ENCODE measurements at regions not wholly inside any gene's neighbourhood (a gene's known extent, or its start where the extent isn't known, plus 50 kb on each side); places are given as distances from the start of the nearest gene placed in this dataset.

DNA sequence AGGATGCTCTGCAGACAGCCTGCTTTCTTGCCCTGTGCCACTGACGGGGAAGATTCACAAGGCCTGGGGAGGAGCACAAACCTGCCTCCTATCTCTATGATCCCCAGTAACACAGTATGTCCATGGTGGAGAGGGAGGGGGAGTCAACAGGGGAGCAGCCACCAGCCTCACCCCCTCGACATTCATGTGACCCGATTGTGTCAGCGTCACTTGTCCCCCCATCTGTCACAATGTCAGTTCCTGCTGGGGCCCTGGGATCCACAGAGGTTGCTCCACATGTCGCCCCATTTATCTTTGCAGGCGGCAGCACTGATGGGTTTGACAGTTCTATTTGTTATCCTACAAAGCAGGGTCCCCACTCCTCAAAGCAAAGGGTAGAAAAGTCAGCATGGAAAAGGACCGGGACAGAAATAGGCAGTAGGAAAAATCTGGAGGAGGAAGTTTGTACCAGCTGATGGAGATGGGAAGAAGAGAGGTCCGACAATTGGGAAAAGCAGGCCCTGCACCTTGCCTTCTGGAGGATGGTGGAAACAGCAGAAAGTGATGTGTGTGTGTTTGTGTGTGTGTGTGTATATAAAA is 130.9 kb downstream of the SEC16B start:
- TF ChIP-seq, protein P1, sequence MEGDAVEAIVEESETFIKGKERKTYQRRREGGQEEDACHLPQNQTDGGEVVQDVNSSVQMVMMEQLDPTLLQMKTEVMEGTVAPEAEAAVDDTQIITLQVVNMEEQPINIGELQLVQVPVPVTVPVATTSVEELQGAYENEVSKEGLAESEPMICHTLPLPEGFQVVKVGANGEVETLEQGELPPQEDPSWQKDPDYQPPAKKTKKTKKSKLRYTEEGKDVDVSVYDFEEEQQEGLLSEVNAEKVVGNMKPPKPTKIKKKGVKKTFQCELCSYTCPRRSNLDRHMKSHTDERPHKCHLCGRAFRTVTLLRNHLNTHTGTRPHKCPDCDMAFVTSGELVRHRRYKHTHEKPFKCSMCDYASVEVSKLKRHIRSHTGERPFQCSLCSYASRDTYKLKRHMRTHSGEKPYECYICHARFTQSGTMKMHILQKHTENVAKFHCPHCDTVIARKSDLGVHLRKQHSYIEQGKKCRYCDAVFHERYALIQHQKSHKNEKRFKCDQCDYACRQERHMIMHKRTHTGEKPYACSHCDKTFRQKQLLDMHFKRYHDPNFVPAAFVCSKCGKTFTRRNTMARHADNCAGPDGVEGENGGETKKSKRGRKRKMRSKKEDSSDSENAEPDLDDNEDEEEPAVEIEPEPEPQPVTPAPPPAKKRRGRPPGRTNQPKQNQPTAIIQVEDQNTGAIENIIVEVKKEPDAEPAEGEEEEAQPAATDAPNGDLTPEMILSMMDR (IDR thresholded peaks at IDR 0.05) = no peak

DNA sequence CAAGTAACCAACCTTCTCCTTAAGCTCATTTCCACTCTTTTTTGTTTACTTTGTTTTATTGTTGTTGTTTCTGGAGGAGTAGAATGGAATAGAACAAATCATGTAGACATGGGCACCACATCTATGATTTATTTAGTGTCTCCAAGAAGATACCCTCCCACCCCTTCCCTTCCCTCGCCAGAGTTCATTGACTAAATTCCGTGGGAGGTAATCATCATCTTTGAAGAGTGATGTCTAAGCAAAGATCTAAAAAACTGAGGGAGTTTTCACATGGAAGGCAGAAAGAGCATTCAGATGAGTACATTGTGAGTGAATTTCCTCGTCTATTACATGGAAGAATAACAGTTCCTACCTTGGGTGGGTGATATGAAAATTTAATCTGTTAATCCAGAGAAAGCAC is 136.2 kb downstream of the SEC16B start:
- TF ChIP-seq, protein P1 (IDR thresholded peaks at IDR 0.05) = no peak

DNA sequence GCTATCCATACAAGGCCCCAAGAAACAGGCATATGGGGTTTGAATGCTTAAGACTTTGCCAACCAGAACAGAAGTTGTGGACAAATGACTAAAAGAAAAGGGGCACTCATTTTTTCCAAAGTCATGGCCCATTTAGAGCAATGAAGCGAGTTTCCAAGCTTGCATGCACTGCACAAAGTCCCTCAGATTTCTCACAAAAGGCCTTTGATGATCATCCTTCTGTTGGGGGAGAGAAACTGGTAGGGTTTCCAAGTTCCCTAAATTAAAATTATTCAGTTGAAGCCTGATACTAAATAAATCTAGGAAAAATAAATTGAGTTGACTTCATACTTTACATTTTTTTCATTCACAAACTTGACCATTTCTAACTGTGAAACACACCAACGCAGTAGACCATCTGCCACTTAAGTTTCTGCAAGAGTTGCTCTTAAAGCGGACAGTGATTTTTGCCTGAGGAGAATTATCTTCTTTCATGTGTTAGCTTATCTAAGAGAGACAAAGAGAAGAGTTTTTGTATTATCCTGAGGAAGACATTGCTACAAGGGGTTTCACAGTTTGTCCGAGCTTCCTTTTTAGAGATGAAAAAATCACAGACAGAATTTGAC is 139.2 kb downstream of the SEC16B start:
- TF ChIP-seq, protein P1 (IDR thresholded peaks at IDR 0.05) = no peak

DNA sequence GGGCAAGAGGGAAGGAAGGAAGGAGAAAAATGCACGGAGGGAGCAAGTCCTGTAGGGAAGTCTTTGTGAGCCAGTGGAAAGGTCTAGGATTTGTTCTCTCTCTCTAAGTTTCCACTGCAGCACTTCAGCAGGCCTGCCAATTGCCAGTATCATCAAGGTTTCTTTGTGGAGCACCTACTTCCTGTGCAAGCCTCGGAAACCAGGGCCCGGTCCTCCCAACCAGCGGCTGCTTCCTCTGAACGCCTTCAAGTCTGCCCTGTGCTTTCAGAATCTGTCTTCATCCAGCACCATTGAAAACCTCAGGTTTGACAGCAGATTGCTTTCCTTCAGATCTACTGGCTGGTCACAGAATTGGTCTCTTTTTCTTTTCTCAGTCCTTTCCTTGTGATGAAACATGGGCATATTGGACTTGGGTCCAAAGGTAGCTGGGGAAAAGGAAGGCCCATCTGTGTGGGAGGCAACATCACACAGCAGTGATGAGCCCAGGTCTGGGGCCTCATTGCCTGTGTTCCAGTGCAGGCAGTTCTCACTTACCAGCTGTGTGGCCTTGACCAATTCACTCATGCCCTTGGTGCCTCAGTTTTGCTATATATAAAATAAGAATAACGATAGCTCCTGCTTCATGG is 144.5 kb downstream of the SEC16B start:
- TF ChIP-seq, protein P1 (IDR thresholded peaks at IDR 0.05) = no peak

DNA sequence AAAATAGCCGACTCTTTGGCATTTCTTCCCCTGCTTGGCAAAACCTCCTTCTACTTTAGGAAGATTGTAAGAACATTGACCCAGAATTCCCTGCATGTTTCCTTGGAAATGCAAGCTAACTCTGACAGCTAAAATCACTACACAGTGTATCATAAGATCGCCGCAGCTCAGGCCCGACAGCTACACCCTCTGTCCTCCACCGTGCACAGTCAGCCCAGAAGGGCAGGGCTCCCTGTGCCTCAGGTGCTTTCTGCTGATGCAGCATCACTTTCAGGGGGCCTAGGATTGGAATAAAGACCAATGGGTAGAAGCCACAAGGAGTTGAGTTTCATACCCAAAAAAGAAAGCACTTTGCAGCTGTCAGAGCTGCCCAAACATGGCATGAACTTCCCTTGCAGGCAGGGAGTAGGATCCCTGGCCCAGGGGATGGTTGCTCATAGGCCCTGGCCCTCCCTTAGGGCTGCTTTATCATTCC is 145.3 kb downstream of the SEC16B start:
- TF ChIP-seq, protein P1 (IDR thresholded peaks at IDR 0.05) = no peak

DNA sequence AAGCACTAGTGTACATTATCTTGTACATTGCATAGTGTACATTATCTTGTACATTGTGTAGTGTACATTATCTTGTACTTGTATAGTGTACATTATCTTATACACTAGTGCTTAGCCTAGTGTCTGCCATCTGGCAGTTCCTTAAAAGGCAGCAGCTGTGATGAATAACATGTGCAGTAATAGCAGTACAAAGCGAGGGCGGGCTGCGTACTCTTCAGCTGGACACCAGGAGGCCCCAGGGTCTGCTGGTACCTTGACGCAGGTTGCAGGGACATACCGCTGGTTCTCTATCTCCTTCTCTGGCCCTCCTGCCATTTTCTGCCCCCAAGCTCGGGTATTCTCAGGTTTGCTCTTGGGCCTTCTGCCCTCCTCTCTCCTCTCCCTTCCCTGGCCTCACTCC is 149.6 kb downstream of the SEC16B start:
- TF ChIP-seq, protein P1 (IDR thresholded peaks at IDR 0.05) = no peak

DNA sequence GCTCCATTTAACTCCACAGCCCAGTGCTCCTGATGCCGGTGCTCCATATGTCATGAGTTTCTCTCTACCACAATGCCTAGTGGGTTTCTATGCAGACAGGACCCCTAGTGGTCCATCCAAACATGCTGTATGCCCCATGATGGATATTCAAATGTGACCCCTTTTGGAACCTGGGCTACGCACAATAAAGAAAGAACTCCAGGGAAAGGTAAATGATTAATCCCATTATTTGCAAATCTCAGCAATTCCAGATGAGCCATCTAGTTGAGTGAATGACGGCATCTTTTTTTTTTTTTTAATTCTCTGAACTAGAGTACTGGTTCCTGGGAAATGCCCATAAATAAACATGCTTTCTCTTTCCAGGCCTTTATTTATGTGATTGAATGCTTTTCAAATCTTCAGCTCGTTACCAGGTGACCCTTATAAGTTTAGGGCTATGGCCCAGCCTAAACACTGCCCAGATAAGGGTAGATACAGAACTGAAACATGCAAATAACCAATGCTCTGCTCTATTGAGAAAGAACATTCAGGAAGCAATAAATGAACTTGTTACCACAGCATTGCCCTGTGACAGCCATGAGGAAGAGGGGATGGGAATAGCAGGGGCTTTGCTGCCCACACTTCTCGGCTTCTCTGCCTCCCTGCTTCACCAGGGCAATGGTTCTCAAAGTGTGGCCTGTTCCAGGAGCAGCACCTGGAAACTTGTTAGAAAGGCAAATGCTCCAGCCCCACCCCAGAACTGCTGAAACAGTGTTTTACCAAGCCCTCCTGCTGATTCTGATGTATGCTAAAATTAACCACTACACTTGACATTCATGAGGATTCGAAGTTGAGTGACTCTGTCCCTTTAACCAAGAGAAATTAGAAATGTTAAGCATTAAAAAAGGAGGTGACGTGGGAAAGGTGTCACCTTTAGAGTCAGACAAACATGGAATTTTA is 151.7 kb downstream of the SEC16B start:
- TF ChIP-seq, protein P1 (IDR thresholded peaks at IDR 0.05) = no peak

Data from LNCAP (cell line).